GM12873 (cell line): ENCODE measurements at regions not wholly inside any gene's neighbourhood (a gene's known extent, or its start where the extent isn't known, plus 50 kb on each side); places are given as distances from the start of the nearest gene placed in this dataset.
A peak's percentile ranks its signal among the peaks of the same experiment; 100 is the strongest.

ENCODE experiments used
- TF ChIP-seq, protein P1 (sequence below): IDR thresholded peaks from 2 replicates; pipeline ENCODE4 v1.5.1; 2012; ENCODE audit warnings: low read depth, mild to moderate bottlenecking, moderate library complexity, low read length, control low read depth; ENCODE audit not compliant: insufficient read depth; ENCODE audit errors: missing control alignments

DNA sequence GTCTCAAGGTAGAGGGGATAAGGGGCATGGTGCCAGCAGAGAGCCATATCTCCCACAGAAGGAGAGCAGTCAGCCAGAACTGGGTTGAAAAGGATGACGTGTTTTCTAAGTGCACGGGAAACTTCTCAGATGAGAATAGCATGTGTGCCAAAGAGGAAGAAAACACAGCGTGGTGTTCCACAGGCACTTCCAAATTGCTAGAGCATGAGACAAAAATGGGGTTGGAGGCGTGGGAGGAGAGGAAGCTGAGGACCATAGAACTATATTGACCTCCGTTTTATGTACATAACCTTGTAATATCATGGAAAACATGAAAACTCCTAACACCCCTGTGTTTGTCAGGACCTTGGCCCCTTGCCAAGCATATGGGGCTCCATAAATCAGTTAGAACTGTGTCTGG lies 682.7 kb upstream of the RAB6C start:
- TF ChIP-seq, protein P1, sequence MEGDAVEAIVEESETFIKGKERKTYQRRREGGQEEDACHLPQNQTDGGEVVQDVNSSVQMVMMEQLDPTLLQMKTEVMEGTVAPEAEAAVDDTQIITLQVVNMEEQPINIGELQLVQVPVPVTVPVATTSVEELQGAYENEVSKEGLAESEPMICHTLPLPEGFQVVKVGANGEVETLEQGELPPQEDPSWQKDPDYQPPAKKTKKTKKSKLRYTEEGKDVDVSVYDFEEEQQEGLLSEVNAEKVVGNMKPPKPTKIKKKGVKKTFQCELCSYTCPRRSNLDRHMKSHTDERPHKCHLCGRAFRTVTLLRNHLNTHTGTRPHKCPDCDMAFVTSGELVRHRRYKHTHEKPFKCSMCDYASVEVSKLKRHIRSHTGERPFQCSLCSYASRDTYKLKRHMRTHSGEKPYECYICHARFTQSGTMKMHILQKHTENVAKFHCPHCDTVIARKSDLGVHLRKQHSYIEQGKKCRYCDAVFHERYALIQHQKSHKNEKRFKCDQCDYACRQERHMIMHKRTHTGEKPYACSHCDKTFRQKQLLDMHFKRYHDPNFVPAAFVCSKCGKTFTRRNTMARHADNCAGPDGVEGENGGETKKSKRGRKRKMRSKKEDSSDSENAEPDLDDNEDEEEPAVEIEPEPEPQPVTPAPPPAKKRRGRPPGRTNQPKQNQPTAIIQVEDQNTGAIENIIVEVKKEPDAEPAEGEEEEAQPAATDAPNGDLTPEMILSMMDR, result no peak

DNA sequence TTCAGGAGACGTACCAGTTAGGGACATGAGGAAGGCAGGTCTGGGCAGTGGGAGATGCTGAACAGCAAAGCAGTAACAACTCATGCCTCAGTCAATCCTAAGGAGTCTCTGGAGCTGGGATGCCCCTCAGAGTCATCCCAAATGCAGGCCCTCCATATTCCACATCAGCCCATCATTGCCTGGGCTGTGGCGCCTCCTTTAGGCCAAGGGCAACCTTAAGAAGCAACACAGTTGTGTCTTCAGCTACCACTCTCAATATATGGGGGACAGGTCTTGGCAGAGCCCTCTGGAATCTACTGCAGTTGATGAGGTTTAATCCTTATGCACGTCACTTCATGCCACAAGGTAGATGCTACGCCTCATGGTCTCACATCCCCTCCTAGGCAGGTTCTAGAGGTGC lies 682.0 kb upstream of the RAB6C start:
- TF ChIP-seq, protein P1, result peak; percentile 43

DNA sequence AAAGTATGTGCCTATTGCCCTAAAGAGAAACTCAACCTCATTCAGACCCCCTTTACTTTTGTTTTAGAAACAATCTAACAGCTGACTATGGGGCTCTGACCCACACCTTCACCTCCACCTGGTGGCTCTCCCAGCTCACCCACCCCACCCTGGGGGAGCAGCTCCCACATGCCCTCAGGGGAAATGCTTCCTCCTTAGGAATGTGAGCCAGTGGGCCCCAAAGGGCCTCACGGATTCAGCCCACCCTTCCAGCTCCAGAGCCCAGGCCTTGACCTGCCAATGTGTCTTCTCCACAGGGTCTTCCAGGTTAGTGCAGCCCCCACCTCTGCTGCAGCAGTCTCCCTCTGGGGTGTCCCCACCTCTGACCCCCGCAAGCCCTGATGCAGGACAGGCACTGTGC lies 680.1 kb upstream of the RAB6C start:
- TF ChIP-seq, protein P1, result no peak

DNA sequence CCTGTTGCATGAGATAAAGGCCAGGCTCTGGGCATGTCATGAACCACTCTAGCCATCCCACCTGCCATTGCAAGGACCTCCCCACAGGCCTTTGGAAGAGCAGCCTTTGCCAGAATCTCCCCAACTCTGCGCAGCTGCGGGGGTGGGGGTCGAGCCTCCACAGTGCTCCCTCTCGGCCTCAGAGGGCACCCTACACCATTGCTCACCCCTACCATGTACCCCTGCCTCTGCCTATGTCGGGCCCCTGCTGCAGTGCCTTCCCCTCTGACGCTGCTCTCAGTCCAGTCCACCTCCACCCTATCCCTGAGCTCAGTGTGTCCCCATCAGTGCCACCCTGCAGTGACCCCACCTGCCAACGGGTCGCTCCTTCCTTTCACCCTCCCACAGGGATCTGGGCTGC lies 679.7 kb upstream of the RAB6C start:
- TF ChIP-seq, protein P1, result no peak

DNA sequence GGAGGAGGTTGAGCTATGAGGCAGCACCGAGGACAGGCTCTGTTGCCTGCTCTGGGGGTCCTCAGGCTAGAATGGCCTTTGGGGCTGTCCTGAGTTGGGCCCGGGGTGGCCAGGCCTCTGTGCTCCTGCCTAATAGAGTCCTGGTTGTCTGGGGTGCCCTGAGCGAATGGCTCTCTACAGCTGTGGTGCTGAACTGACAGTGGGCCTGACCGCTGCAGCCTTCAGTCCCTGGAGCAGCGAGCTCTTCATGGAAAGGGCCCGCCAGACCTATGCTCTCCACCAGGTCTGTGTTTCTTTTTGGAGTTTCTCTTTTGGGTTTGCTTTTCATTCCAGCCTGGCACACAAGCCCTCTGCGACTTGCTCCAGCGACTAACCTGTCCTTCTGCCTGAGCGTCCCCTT lies 679.0 kb upstream of the RAB6C start:
- TF ChIP-seq, protein P1, result no peak

DNA sequence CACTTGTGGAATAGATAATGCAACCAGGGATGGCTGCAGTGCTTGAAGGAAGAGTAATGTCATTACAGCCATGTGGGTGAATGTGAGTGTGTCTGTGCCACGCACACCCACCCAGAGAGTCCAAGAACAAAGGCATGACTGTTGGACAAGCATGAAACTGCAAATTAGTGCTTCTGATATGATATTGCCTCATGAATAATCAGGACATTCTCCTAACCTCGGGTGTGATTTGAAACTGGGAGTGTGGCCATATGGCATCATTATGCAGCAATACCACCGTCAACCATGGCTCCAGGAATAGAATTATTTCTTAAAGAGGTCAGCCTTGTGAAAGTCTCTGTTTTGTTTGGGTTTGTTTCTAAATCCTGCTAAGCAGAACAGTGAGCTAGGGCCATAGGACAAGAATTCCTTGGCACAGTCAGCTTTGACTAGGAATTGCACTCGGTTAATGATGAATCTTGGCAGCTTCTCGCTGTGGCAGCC lies 678.0 kb upstream of the RAB6C start:
- TF ChIP-seq, protein P1, result no peak

DNA sequence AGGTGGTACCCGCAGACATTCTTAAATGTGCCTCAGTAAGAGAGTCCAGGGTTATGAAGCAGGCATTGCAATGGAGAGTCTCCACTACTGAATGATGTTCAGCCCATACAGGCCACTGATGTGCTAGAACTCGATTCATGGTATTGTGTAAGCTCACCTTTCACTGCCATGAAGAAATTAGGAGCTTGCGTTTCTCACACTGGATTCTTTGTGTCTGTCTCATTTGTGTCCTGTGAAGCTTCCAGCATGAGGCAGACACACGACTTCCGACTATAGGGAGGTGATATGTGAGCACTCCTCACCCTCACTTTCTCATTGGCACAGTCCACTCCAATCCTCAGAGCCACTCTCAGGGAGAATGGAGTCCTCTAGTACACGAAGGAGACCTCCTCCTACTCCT lies 677.4 kb upstream of the RAB6C start:
- TF ChIP-seq, protein P1, result no peak
